Keratinocyte (primary cell): ENCODE measurements at regions not wholly inside any gene's neighbourhood (a gene's known extent, or its start where the extent isn't known, plus 50 kb on each side); places are given as distances from the start of the nearest gene placed in this dataset.

Experiments
- DNase-seq: peaks from one replicate; pipeline ENCODE4 v3.0.0-alpha.2; 2011; ENCODE audit warnings: low read depth, missing footprints, low spot score
- FAIRE-seq: peaks from 2 replicates; lab custom pipeline; 2011; peaks lifted over from hg19 to GRCh38; lab: Jason Lieb, UNC
- H2AFZ ChIP-seq: 2 replicates; pipeline ENCODE4 v1.6.0; 2012; ENCODE audit warnings: low read length, control low read depth, inconsistent platforms; ENCODE audit not compliant: control insufficient read depth
- H3K27ac ChIP-seq: 2 replicates; pipeline ENCODE4 v1.5.1; 2011; ENCODE audit warnings: low read length; ENCODE audit not compliant: control insufficient read depth, insufficient read depth
- H3K27me3 ChIP-seq: 3 replicates; pipeline ENCODE4 v1.6.0; 2011; ENCODE audit warnings: low read length; ENCODE audit not compliant: control insufficient read depth, insufficient read depth; ENCODE audit errors: extremely low read depth
- H3K36me3 ChIP-seq, 2 experiments: 2 replicates in 1 of 2; 3 replicates in 1 of 2; pipeline ENCODE4 v1.5.1; 2011; ENCODE audit warnings: low read length in 2 of 2, mild to moderate bottlenecking in 1 of 2; ENCODE audit not compliant: control insufficient read depth in 2 of 2, insufficient read depth in 2 of 2; ENCODE audit errors: extremely low read depth in 1 of 2
- H3K4me1 ChIP-seq: 3 replicates; pipeline ENCODE4 v1.5.1; 2011; ENCODE audit warnings: low read length; ENCODE audit not compliant: control insufficient read depth, insufficient read depth; ENCODE audit errors: extremely low read depth
- H3K4me2 ChIP-seq: 3 replicates; pipeline ENCODE4 v1.6.0; 2011; ENCODE audit warnings: low read depth, low read length; ENCODE audit not compliant: control insufficient read depth, insufficient read depth; ENCODE audit errors: extremely low read depth
- H3K4me3 ChIP-seq, 3 experiments: fragments of 200-600 bp in 1 of 3; sonication (generic) in 1 of 3; 2 replicates in 2 of 3; 3 replicates in 1 of 3; pipeline ENCODE4 v1.5.1; 2011 to 2016; ENCODE audit warnings: low read length in 3 of 3, mild to moderate bottlenecking in 3 of 3, control low read depth in 2 of 3, inconsistent platforms in 1 of 3, low read depth in 1 of 3, mixed read lengths in 1 of 3, mixed run types in 1 of 3, moderate library complexity in 1 of 3; ENCODE audit not compliant: control insufficient read depth in 2 of 3, insufficient read depth in 2 of 3; ENCODE audit errors: extremely low read depth in 1 of 3
- H3K79me2 ChIP-seq: 2 replicates; pipeline ENCODE4 v1.6.0; 2012; ENCODE audit warnings: low read length; ENCODE audit not compliant: control insufficient read depth, insufficient read depth
- H3K9ac ChIP-seq: 3 replicates; pipeline ENCODE4 v1.6.0; 2011; ENCODE audit warnings: low read length; ENCODE audit not compliant: control insufficient read depth, insufficient read depth; ENCODE audit errors: extremely low read depth
- H3K9me1 ChIP-seq: 3 replicates; pipeline ENCODE4 v1.6.0; 2011; ENCODE audit warnings: low read length; ENCODE audit not compliant: control insufficient read depth, insufficient read depth; ENCODE audit errors: extremely low read depth
- H3K9me3 ChIP-seq: 2 replicates; pipeline ENCODE4 v1.5.1; 2012; ENCODE audit warnings: low read depth, low read length; ENCODE audit not compliant: control insufficient read depth
- H4K20me1 ChIP-seq: 3 replicates; pipeline ENCODE4 v1.6.0; 2011; ENCODE audit warnings: low read length; ENCODE audit not compliant: control insufficient read depth, insufficient read depth; ENCODE audit errors: extremely low read depth
- CTCF ChIP-seq, 3 experiments: IDR thresholded peaks in 1 of 3; conservative IDR thresholded peaks in 1 of 3; optimal IDR thresholded peaks in 1 of 3; 2 replicates in 2 of 3; 3 replicates in 1 of 3; pipeline versions ENCODE3 to v1.5.1; 2011; ENCODE audit warnings: low read length in 3 of 3, mild to moderate bottlenecking in 3 of 3, moderate library complexity in 2 of 3, control low read depth in 1 of 3, inconsistent platforms in 1 of 3; ENCODE audit not compliant: insufficient read depth in 2 of 3; ENCODE audit errors: extremely low read depth in 1 of 3
- EZH2 ChIP-seq: IDR thresholded peaks from one replicate; pipeline ENCODE4 v1.6.1; 2012; ENCODE audit warnings: inconsistent platforms, mild to moderate bottlenecking, low read length, moderate library complexity
- dilution Hi-C: fragments of 300-500 bp; cut with MboI; formaldehyde crosslinking; loops from one replicate; pipeline ENCODE4 v1.7.0; 2020; ENCODE audit warnings: low sequenced_read_pairs; ENCODE audit not compliant: extremely low pct_ligation_motif_present

GRCh38 chr3:69594286-69594685, 145.0 kb upstream of the MITF start:
- no peak for DNase-seq
- Histone ChIP-seq H3K4me1 (no peaks in the 10 kb centered on the region), H3K27ac (no peak overlapping the region), H3K9me3 (no peaks in the 10 kb centered on the region), H3K4me3 (no peak overlapping the region), H3K27me3 (peaks cover 2% of the 10 kb centered on the region), H3K79me2 (no peaks in the 10 kb centered on the region), H4K20me1 (no peaks in the 10 kb centered on the region), H3K9me1 (no peaks in the 10 kb centered on the region), H3K36me3 (no peaks in the 10 kb centered on the region), H3K9ac (no peak overlapping the region), H3K4me2 (no peak overlapping the region), H2AFZ (no peak overlapping the region)
- TF ChIP-seq EZH2 = no peak
- TF ChIP-seq CTCF (optimal IDR thresholded peaks at IDR 0.05 in 1 of 3, IDR thresholded peaks at IDR 0.05 in 1 of 3, conservative IDR thresholded peaks at IDR 0.05 in 1 of 3; ENCODE audit: extremely low read depth in 1 of 3, insufficient read depth in 2 of 3, low read length in 3 of 3) = no peak
- FAIRE-seq = no peak
- dilution Hi-C loops = no loop called here

GRCh38 chr3:69591164-69591736, 148.0 kb upstream of the MITF start:
- DNase-seq = no peak
- Histone ChIP-seq H3K9me1 (no peaks in the 10 kb centered on the region), H2AFZ (no peak overlapping the region), H3K79me2 (no peaks in the 10 kb centered on the region), H3K9me3 (no peaks in the 10 kb centered on the region), H3K36me3 (no peaks in the 10 kb centered on the region), H3K27me3 (peaks cover 2% of the 10 kb centered on the region), H4K20me1 (no peaks in the 10 kb centered on the region), H3K9ac (no peak overlapping the region), H3K4me1 (no peaks in the 10 kb centered on the region), H3K4me3 (no peak overlapping the region), H3K27ac (no peak overlapping the region), H3K4me2 (no peak overlapping the region)
- no peak for FAIRE-seq
- TF ChIP-seq CTCF (optimal IDR thresholded peaks at IDR 0.05 in 1 of 3, IDR thresholded peaks at IDR 0.05 in 1 of 3, conservative IDR thresholded peaks at IDR 0.05 in 1 of 3; ENCODE audit: extremely low read depth in 1 of 3, insufficient read depth in 2 of 3, low read length in 3 of 3) (no peak), EZH2 (no peak)
- dilution Hi-C loops = no loop called here
